Kidney (tissue), 13 donors: ENCODE measurements at regions not wholly inside any gene's neighbourhood (a gene's known extent, or its start where the extent isn't known, plus 50 kb on each side); places are given as distances from the start of the nearest gene placed in this dataset.

ENCODE experiments used
- DNase-seq, 5 donors: peaks; one replicate each; pipeline ENCODE4 v3.0.0-alpha.2; 2013 to 2020
- FAIRE-seq: peaks from 2 replicates; lab custom pipeline; 2012; peaks lifted over from hg19 to GRCh38; lab: Jason Lieb, UNC
- H3K27ac ChIP-seq, 2 donors: one replicate each; pipeline ENCODE4 v1.7.0; 2013; ENCODE audit warnings: low read depth in 2 of 2, low read length in 2 of 2, inconsistent platforms in 1 of 2
- H3K27me3 ChIP-seq: one replicate; pipeline ENCODE4 v1.7.1; 2013; ENCODE audit warnings: low read length, inconsistent platforms; ENCODE audit not compliant: control insufficient read depth, insufficient read depth
- H3K36me3 ChIP-seq, 3 donors: one replicate each; pipeline versions ENCODE4 v1.7.0 to v1.7.1; 2013; ENCODE audit warnings: low read length in 3 of 3, control low read depth in 1 of 3, inconsistent platforms in 1 of 3; ENCODE audit not compliant: insufficient read depth in 3 of 3, control insufficient read depth in 2 of 3
- H3K4me1 ChIP-seq, 3 donors: one replicate each; pipeline versions ENCODE4 v1.7.0 to v1.7.1; 2013; ENCODE audit warnings: low read length in 3 of 3, inconsistent platforms in 1 of 3, low read depth in 1 of 3; ENCODE audit not compliant: control insufficient read depth in 2 of 3, insufficient read depth in 2 of 3
- H3K4me3 ChIP-seq, 3 donors: one replicate each; pipeline versions ENCODE4 v1.7.0 to v1.8.1; 2013; ENCODE audit warnings: low read length in 3 of 3, control low read depth in 1 of 3, inconsistent platforms in 1 of 3
- H3K9ac ChIP-seq, 3 donors: one replicate each; pipeline versions ENCODE4 v1.7.0 to v1.7.1; 2013; ENCODE audit warnings: low read length in 3 of 3, control low read depth in 1 of 3, inconsistent platforms in 1 of 3
- H3K9me3 ChIP-seq, 3 donors: one replicate each; pipeline versions ENCODE4 v1.7.0 to v1.7.1; 2013; ENCODE audit warnings: low read length in 3 of 3, control low read depth in 1 of 3, inconsistent platforms in 1 of 3; ENCODE audit not compliant: control insufficient read depth in 2 of 3, insufficient read depth in 1 of 3
- CTCF ChIP-seq: IDR thresholded peaks from 3 replicates; pipeline ENCODE4 v1.5.1; 2012; ENCODE audit warnings: mild to moderate bottlenecking, moderate library complexity, borderline replicate concordance; ENCODE audit not compliant: insufficient read depth; ENCODE audit errors: extremely low read depth
- intact Hi-C: fragments of 100-400 bp; cut with DNase I; formaldehyde crosslinking; loops from one replicate; pipeline ENCODE4 v1.11.1; 2022
- donor health status: control.
- donor health status: control.
- donor health status: control.
- donor health status: control.
- donor health status: control.
- donor health status: DM: yes; HTN: yes; CAD: no.
- donor health status: Normal renal cell carcinoma (clear cell type).

DNA sequence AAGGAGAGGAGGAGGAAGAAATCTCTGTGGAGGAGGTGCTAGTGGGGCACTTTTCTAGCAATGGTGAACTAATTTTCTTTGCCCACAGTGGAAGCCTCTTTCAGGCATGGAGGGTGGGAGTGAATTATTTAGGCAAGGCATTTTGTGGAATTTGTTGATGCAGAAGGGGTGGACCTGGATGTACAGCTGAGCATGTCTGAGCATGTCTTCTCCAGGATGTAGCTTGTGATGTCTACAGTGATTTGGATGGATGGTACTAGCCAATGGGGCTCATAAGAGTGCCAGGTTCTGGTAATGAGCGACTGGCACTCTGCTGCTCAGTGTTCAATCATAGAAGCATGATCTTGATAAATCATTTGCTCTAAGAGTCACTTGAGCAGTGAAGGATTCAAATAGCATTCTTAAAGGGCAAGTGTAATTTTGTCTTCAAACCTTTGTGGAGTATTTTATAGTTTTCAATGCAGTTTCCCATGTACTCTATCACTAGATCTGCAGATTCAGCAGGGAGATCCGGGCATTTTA is 153.9 kb upstream of the LMO4 start:
- H3K9me3 ChIP-seq: no peaks in the 10 kb centered on the region
- H3K4me1 ChIP-seq: no peaks in the 10 kb centered on the region
- no peak overlapping the region for H3K27ac ChIP-seq
- DNase-seq: peak in 1 of 5 donors; percentile 47
- intact Hi-C loops: no loop called here
- no peak overlapping the region for H3K4me3 ChIP-seq
- TF ChIP-seq CTCF: no peak
- H3K36me3 ChIP-seq: no peaks in the 10 kb centered on the region
- no peak overlapping the region for H3K9ac ChIP-seq
- H3K27me3 ChIP-seq: no peaks in the 10 kb centered on the region
- FAIRE-seq: no peak

DNA sequence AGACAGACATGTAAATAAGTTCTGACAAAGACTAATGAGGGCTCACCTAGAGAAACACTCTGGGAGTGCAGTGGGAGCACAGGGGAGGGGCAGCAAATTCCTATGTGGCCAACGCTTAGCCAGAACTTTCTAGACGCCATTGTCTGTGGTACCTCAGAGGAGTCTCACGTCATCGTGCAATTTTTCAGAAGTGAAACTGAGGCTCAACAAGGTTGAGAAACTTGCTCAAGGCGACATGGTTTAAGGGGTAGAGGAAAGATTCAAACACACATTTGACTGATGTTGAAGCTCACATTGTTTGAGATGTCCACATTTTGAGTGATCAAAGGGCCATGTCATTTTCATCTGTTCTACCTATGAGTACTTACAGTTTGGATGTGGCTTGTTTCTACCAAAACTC is 152.6 kb upstream of the LMO4 start:
- Histone ChIP-seq H3K27ac (no peak overlapping the region), H3K9ac (no peak overlapping the region), H3K27me3 (no peaks in the 10 kb centered on the region), H3K9me3 (no peaks in the 10 kb centered on the region), H3K36me3 (no peaks in the 10 kb centered on the region), H3K4me1 (no peaks in the 10 kb centered on the region), H3K4me3 (no peak overlapping the region)
- no peak for TF ChIP-seq CTCF
- FAIRE-seq: no peak
- intact Hi-C loops: no loop called here
- no peak for DNase-seq

DNA sequence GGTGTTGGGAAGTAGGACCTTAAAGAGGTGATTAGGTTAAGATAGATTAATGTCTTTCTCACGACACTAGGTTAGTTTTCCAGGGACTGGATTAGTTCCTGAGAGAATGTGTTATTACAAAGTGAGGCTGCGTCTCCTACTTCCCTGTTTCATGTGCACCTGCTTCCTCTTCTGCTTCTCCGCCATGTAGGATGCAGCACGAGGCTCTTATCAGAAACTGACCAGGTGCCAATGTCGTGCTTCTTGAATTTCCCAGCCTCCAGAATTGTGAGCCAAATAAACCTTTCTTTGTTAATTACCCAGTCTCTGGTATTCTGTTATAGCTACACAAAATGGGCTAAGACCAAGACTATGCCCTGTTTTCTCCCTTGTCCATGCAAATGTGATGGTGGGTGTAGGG is 152.2 kb upstream of the LMO4 start:
- intact Hi-C loops: no loop called here
- Histone ChIP-seq H3K4me3 (no peak overlapping the region), H3K9ac (no peak overlapping the region), H3K27me3 (no peaks in the 10 kb centered on the region), H3K36me3 (no peaks in the 10 kb centered on the region), H3K9me3 (no peaks in the 10 kb centered on the region), H3K27ac (no peak overlapping the region), H3K4me1 (no peaks in the 10 kb centered on the region)
- no peak for FAIRE-seq
- DNase-seq: no peak
- no peak for TF ChIP-seq CTCF

DNA sequence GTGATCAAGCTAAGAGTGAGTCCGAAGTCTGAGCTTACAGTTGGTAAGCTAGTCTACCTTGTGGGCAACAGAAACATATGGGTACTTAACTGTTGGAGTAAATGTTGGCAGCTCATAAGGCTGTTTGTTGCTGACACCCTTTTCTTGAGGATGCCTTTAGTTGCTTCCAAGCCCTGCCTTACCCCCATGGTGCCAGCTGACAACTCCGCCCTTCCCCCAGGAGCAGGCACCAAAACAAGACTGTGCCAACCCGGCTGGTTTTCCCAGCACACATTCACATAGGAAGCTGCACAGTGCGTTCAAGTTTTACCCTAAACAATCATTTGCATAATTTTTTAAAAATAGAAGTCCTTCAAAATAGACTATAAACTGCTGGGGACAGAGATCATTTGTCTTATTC is 150.2 kb upstream of the LMO4 start:
- H3K4me1 ChIP-seq: no peaks in the 10 kb centered on the region
- DNase-seq (no peak), FAIRE-seq (no peak)
- H3K9ac ChIP-seq: no peak overlapping the region
- H3K9me3 ChIP-seq: no peaks in the 10 kb centered on the region
- no peak overlapping the region for H3K27ac ChIP-seq
- no peak for TF ChIP-seq CTCF
- H3K27me3 ChIP-seq: no peaks in the 10 kb centered on the region
- no peaks in the 10 kb centered on the region for H3K36me3 ChIP-seq
- no peak overlapping the region for H3K4me3 ChIP-seq
- intact Hi-C loops: no loop called here
